ENCODE measurements at regions not wholly inside any gene's neighbourhood (a gene's known extent, or its start where the extent isn't known, plus 50 kb on each side); places are given as distances from the start of the nearest gene placed in this dataset.

GRCh38 chr15:26295336-26296085 is 432.4 kb upstream of the ATP10A start:
- no peak for TF ChIP-seq POLR2AphosphoS5 (IDR thresholded peaks at IDR 0.05; ENCODE audit: insufficient read depth in 1 of 2, low read depth in 1 of 2)
- TF ChIP-seq POLR2A (IDR thresholded peaks at IDR 0.05): no peak
- no peak for TF ChIP-seq CTCF (IDR thresholded peaks at IDR 0.05)
- Histone ChIP-seq H3K4me1 (no peaks in the 10 kb centered on the region), H3K9me3 (no peaks in the 10 kb centered on the region), H3K27ac (no peak overlapping the region), H3K36me3 (no peaks in the 10 kb centered on the region), H3K27me3 (no peaks in the 10 kb centered on the region), H3K4me3 (no peak overlapping the region)
- no peak for DNase-seq (ENCODE audit: extremely low spot score in 2 of 2)
- intact Hi-C loops (cut with DNase I): no loop called here

GRCh38 chr15:26294059-26294689 is 431.0 kb upstream of the ATP10A start:
- no peak for TF ChIP-seq POLR2AphosphoS5 (IDR thresholded peaks at IDR 0.05; ENCODE audit: insufficient read depth in 1 of 2, low read depth in 1 of 2)
- TF ChIP-seq CTCF (IDR thresholded peaks at IDR 0.05): no peak
- no peak for TF ChIP-seq POLR2A (IDR thresholded peaks at IDR 0.05)
- no peaks in the 10 kb centered on the region for H3K36me3 ChIP-seq
- no peaks in the 10 kb centered on the region for H3K4me1 ChIP-seq
- H3K27me3 ChIP-seq: no peaks in the 10 kb centered on the region
- H3K9me3 ChIP-seq: no peaks in the 10 kb centered on the region
- DNase-seq (ENCODE audit: extremely low spot score in 2 of 2): no peak
- H3K4me3 ChIP-seq: no peak overlapping the region
- no peak overlapping the region for H3K27ac ChIP-seq
- intact Hi-C loops (cut with DNase I): no loop called here

DNA sequence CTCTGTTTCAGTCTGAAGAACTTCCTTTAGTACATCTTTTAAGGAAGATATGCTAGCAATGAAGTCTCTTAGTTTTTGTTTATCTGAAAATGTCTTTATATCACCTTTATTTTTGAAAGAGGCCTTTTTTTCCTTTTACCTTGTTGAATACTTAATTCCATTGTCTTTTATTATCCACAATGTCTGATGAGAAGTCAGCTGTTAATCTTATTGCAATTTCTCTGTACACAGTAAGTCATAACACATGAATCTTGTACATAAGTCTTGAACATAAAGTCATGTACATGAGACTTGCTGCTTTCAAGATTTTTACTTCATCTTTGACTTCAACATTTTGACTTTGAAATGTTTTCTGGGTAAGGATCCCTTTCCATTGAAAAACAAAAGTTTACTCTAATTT is 424.3 kb upstream of the ATP10A start:
- intact Hi-C loops (cut with DNase I): no loop called here
- H3K36me3 ChIP-seq: no peaks in the 10 kb centered on the region
- TF ChIP-seq POLR2AphosphoS5 (IDR thresholded peaks at IDR 0.05; ENCODE audit: insufficient read depth in 1 of 2, low read depth in 1 of 2) (no peak), CTCF (IDR thresholded peaks at IDR 0.05) (no peak), POLR2A (IDR thresholded peaks at IDR 0.05) (no peak)
- H3K27me3 ChIP-seq: no peaks in the 10 kb centered on the region
- H3K9me3 ChIP-seq: no peaks in the 10 kb centered on the region
- no peak for DNase-seq (ENCODE audit: extremely low spot score in 2 of 2)
- no peak overlapping the region for H3K4me3 ChIP-seq
- no peak overlapping the region for H3K27ac ChIP-seq
- H3K4me1 ChIP-seq: no peaks in the 10 kb centered on the region

GRCh38 chr15:26280281-26280680 is 417.2 kb upstream of the ATP10A start:
- intact Hi-C loops (cut with DNase I): no loop called here
- no peak overlapping the region for H3K4me3 ChIP-seq
- no peaks in the 10 kb centered on the region for H3K9me3 ChIP-seq
- no peaks in the 10 kb centered on the region for H3K4me1 ChIP-seq
- TF ChIP-seq CTCF (IDR thresholded peaks at IDR 0.05) (no peak), POLR2A (IDR thresholded peaks at IDR 0.05) (no peak), POLR2AphosphoS5 (IDR thresholded peaks at IDR 0.05; ENCODE audit: insufficient read depth in 1 of 2, low read depth in 1 of 2) (no peak)
- no peaks in the 10 kb centered on the region for H3K27me3 ChIP-seq
- no peak for DNase-seq (ENCODE audit: extremely low spot score in 2 of 2)
- H3K27ac ChIP-seq: no peak overlapping the region
- H3K36me3 ChIP-seq: no peaks in the 10 kb centered on the region

DNA sequence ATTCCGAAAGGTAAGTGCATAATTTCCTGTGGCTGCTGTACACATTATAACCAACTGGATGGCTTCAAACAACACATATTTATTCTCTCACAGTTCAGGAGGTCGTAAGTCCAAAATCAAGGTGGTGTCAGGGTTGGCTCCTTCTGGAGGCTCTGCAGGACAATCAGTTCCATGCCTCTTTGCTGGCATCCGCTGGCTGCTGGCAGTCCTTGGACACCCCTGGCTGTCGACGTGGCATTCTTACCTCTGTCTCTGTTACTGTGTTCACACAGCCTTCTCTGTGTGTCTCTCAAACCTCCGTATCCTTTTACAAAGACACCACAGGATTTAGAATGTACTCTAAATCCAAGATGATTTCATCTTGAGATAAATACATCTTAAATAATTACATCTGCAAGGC is 398.8 kb upstream of the ATP10A start:
- TF ChIP-seq CTCF (IDR thresholded peaks at IDR 0.05) (no peak), POLR2AphosphoS5 (IDR thresholded peaks at IDR 0.05; ENCODE audit: insufficient read depth in 1 of 2, low read depth in 1 of 2) (no peak), POLR2A (IDR thresholded peaks at IDR 0.05) (no peak)
- Histone ChIP-seq H3K27me3 (no peaks in the 10 kb centered on the region), H3K36me3 (no peaks in the 10 kb centered on the region), H3K9me3 (no peaks in the 10 kb centered on the region), H3K4me1 (no peaks in the 10 kb centered on the region), H3K27ac (no peak overlapping the region), H3K4me3 (no peak overlapping the region)
- intact Hi-C loops (cut with DNase I): no loop called here
- DNase-seq (ENCODE audit: extremely low spot score in 2 of 2): no peak

Measured in vagina (tissue), 2 donors.